ENCODE measurements at regions not wholly inside any gene's neighbourhood (a gene's known extent, or its start where the extent isn't known, plus 50 kb on each side); places are given as distances from the start of the nearest gene placed in this dataset.

GRCh38 chr15:75129788-75130187 lies 71.9 kb upstream of the C15orf39 start:
- no peak overlapping the region for H3K27ac ChIP-seq
- TF ChIP-seq CTCF (conservative IDR thresholded peaks at IDR 0.05; ENCODE audit: low read depth, low read length): no peak
- H3K36me3 ChIP-seq (ENCODE audit: insufficient read depth): no peaks in the 10 kb centered on the region
- H3K4me2 ChIP-seq: no peak overlapping the region; the same call in 1 of the 2 replicates
- no peak overlapping the region for H2AFZ ChIP-seq (ENCODE audit: low read depth)
- H3K9ac ChIP-seq: no peak overlapping the region
- no peaks in the 10 kb centered on the region for H3K27me3 ChIP-seq (ENCODE audit: insufficient read depth, low read depth)
- H3K4me3 ChIP-seq (IDR thresholded peaks at IDR 0.05; ENCODE audit: insufficient read depth, low read depth, low read length): no peak overlapping the region
- H3K4me1 ChIP-seq (ENCODE audit: low read depth, poor library complexity, severe bottlenecking): peaks cover 41% of the 10 kb centered on the region
- no peaks in the 10 kb centered on the region for H4K20me1 ChIP-seq (ENCODE audit: insufficient read depth)
- no peaks in the 10 kb centered on the region for H3K79me2 ChIP-seq (ENCODE audit: insufficient read depth, low read depth)

GRCh38 chr15:75131269-75131643 lies 70.4 kb upstream of the C15orf39 start:
- Histone ChIP-seq H4K20me1 (ENCODE audit: insufficient read depth) (no peaks in the 10 kb centered on the region), H3K27me3 (ENCODE audit: insufficient read depth, low read depth) (no peaks in the 10 kb centered on the region), H3K4me2 (peak overlapping the region; percentile 59), H3K27ac (peak overlapping the region; percentile 49; the same call in 1 of the 2 replicates), H3K4me1 (ENCODE audit: low read depth, poor library complexity, severe bottlenecking) (peaks cover 35% of the 10 kb centered on the region), H3K9ac (no peak overlapping the region), H3K79me2 (ENCODE audit: insufficient read depth, low read depth) (no peaks in the 10 kb centered on the region), H3K4me3 (IDR thresholded peaks at IDR 0.05; ENCODE audit: insufficient read depth, low read depth, low read length) (no peak overlapping the region), H3K36me3 (ENCODE audit: insufficient read depth) (no peaks in the 10 kb centered on the region), H2AFZ (ENCODE audit: low read depth) (no peak overlapping the region)
- no peak for TF ChIP-seq CTCF (conservative IDR thresholded peaks at IDR 0.05; ENCODE audit: low read depth, low read length)

GRCh38 chr15:75134748-75135147 lies 66.9 kb upstream of the C15orf39 start:
- H3K4me2 ChIP-seq: no peak overlapping the region
- H3K27ac ChIP-seq: no peak overlapping the region
- H3K36me3 ChIP-seq (ENCODE audit: insufficient read depth): no peaks in the 10 kb centered on the region
- peaks cover 29% of the 10 kb centered on the region for H3K4me1 ChIP-seq (ENCODE audit: low read depth, poor library complexity, severe bottlenecking)
- H3K9ac ChIP-seq: no peak overlapping the region
- H4K20me1 ChIP-seq (ENCODE audit: insufficient read depth): no peaks in the 10 kb centered on the region
- TF ChIP-seq CTCF (conservative IDR thresholded peaks at IDR 0.05; ENCODE audit: low read depth, low read length): no peak
- H3K27me3 ChIP-seq (ENCODE audit: insufficient read depth, low read depth): no peaks in the 10 kb centered on the region
- H2AFZ ChIP-seq (ENCODE audit: low read depth): no peak overlapping the region
- no peaks in the 10 kb centered on the region for H3K79me2 ChIP-seq (ENCODE audit: insufficient read depth, low read depth)
- H3K4me3 ChIP-seq (IDR thresholded peaks at IDR 0.05; ENCODE audit: insufficient read depth, low read depth, low read length): no peak overlapping the region

- H2AFZ ChIP-seq (ENCODE audit: low read depth): no peak overlapping the region
- no peak overlapping the region for H3K4me2 ChIP-seq
- H3K79me2 ChIP-seq (ENCODE audit: insufficient read depth, low read depth): no peaks in the 10 kb centered on the region
- H3K27me3 ChIP-seq (ENCODE audit: insufficient read depth, low read depth): no peaks in the 10 kb centered on the region
- H3K27ac ChIP-seq: no peak overlapping the region
- H3K4me1 ChIP-seq (ENCODE audit: low read depth, poor library complexity, severe bottlenecking): peaks cover 15% of the 10 kb centered on the region
- no peaks in the 10 kb centered on the region for H4K20me1 ChIP-seq (ENCODE audit: insufficient read depth)
- H3K36me3 ChIP-seq (ENCODE audit: insufficient read depth): no peaks in the 10 kb centered on the region
- H3K9ac ChIP-seq: no peak overlapping the region
- no peak for TF ChIP-seq CTCF (conservative IDR thresholded peaks at IDR 0.05; ENCODE audit: low read depth, low read length)
- no peak overlapping the region for H3K4me3 ChIP-seq (IDR thresholded peaks at IDR 0.05; ENCODE audit: insufficient read depth, low read depth, low read length)
Observed at GRCh38 chr15:75136118-75136517, 65.6 kb upstream of the C15orf39 start.

Measured in KMS-11 (cell line).